ENCODE measurements at regions not wholly inside any gene's neighbourhood (a gene's known extent, or its start where the extent isn't known, plus 50 kb on each side); places are given as distances from the start of the nearest gene placed in this dataset.

DNA sequence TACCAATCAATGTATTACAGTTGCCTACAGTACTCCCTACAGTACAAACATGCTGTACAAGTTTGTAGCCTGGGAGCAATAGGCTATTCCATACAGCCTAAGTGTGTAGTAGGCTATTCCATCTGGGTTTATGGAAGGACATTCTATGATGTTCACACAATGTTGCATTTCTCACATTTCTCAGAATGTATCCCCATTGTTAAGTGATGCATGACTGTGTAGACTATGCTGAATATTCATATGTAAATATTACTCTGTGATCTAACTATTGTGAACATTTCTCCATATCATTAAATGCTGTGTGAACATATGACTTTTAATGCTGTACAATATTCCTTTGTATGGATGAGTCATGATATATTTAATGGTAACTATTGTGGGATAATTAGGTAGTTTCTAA, 139.2 kb upstream of the ADAMTS9 start (continued):
- TF ChIP-seq, protein P1, sequence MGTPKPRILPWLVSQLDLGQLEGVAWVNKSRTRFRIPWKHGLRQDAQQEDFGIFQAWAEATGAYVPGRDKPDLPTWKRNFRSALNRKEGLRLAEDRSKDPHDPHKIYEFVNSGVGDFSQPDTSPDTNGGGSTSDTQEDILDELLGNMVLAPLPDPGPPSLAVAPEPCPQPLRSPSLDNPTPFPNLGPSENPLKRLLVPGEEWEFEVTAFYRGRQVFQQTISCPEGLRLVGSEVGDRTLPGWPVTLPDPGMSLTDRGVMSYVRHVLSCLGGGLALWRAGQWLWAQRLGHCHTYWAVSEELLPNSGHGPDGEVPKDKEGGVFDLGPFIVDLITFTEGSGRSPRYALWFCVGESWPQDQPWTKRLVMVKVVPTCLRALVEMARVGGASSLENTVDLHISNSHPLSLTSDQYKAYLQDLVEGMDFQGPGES (IDR thresholded peaks at IDR 0.05; ENCODE audit: low read depth, low read length), result no peak
- TF ChIP-seq, protein P2, sequence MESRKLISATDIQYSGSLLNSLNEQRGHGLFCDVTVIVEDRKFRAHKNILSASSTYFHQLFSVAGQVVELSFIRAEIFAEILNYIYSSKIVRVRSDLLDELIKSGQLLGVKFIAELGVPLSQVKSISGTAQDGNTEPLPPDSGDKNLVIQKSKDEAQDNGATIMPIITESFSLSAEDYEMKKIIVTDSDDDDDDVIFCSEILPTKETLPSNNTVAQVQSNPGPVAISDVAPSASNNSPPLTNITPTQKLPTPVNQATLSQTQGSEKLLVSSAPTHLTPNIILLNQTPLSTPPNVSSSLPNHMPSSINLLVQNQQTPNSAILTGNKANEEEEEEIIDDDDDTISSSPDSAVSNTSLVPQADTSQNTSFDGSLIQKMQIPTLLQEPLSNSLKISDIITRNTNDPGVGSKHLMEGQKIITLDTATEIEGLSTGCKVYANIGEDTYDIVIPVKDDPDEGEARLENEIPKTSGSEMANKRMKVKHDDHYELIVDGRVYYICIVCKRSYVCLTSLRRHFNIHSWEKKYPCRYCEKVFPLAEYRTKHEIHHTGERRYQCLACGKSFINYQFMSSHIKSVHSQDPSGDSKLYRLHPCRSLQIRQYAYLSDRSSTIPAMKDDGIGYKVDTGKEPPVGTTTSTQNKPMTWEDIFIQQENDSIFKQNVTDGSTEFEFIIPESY (IDR thresholded peaks at IDR 0.05; ENCODE audit: borderline replicate concordance, low read depth), result no peak
- TF ChIP-seq, protein P3, sequence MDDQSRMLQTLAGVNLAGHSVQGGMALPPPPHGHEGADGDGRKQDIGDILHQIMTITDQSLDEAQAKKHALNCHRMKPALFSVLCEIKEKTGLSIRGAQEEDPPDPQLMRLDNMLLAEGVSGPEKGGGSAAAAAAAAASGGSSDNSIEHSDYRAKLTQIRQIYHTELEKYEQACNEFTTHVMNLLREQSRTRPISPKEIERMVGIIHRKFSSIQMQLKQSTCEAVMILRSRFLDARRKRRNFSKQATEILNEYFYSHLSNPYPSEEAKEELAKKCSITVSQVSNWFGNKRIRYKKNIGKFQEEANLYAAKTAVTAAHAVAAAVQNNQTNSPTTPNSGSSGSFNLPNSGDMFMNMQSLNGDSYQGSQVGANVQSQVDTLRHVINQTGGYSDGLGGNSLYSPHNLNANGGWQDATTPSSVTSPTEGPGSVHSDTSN (IDR thresholded peaks at IDR 0.05), result no peak
- TF ChIP-seq ELF1 (IDR thresholded peaks at IDR 0.05) (no peak), SMC3 (IDR thresholded peaks at IDR 0.05; ENCODE audit: low read depth, low read length) (no peak), NRF1 (IDR thresholded peaks at IDR 0.05; ENCODE audit: low read depth, low read length) (no peak)

DNA sequence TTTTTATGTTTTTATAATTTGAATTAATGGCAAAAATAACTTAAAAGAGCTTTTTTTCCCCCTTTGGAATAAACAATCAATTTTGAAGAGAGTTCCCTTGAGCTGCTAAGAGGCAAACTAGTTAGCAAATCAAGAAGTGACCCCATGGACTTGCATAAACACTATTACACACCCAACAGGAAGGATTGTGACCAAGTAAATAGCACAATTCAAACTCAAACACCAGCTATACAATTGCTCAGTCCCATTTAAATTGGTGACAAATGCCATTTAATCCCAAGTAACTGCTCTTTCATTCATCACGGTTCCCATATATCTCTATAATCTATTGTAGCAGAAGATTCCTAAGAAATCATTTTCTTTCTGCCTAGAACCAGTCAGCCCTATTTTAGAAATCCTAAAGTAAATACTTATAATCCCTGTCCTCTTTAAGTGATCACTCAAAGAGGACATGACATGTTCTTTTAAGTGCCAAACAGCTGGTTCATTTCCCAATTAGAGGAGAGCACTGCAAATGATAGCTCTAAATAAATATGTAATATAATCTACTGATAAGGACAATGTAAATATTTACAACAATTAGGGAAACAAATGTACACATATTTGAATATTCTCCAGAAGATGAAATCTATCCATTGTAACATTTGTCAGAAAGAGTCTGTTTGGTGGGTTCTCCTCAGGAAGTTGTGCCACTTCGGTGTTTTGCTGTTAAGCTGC, 137.8 kb upstream of the ADAMTS9 start:
- H3K79me2 ChIP-seq (ENCODE audit: insufficient read depth), result no peaks in the 10 kb centered on the region
- H3K4me3 ChIP-seq (ENCODE audit: low read depth in 2 of 2, low read length in 1 of 2), result no peak overlapping the region
- no peak for DNase-seq
- TF ChIP-seq TCF12 (IDR thresholded peaks at IDR 0.05) (no peak), FOXM1 (IDR thresholded peaks at IDR 0.05; ENCODE audit: low read depth) (no peak), GABPA (IDR thresholded peaks at IDR 0.05; ENCODE audit: low read depth) (no peak), RAD21 (IDR thresholded peaks at IDR 0.05; ENCODE audit: low read length) (no peak), MXI1 (IDR thresholded peaks at IDR 0.05; ENCODE audit: low read depth, low read length) (no peak)
- TF ChIP-seq, protein P1 (IDR thresholded peaks at IDR 0.05; ENCODE audit: low read depth, low read length), result no peak
- TF ChIP-seq, protein P3 (IDR thresholded peaks at IDR 0.05), result no peak
- CTCF ChIA-PET, result interaction anchor here (0.6 to 1.9 kb wide), 2 partner anchors 11 to 88 kb away, joined by 3 to 4 read pairs; no protein-coding TSS in a partner anchor
- POLR2A ChIA-PET, result no interaction called here
- H3K9me3 ChIP-seq, result no peaks in the 10 kb centered on the region
- H3K36me3 ChIP-seq (replicated peaks in 1 of 2; ENCODE audit: control insufficient read depth in 1 of 2, insufficient read depth in 2 of 2, low read length in 1 of 2), result no peaks in the 10 kb centered on the region
- H3K4me1 ChIP-seq (ENCODE audit: control insufficient read depth in 1 of 2, insufficient read depth in 2 of 2, low read depth in 1 of 2, low read length in 1 of 2), result no peaks in the 10 kb centered on the region; a peak in 1 of 4 replicates
- 85% methylated on average over 2 of the region's 2 CpGs for WGBS (ENCODE audit: low lambda C conversion rate)
- no peak overlapping the region for H2AFZ ChIP-seq (ENCODE audit: low read depth)
- no peaks in the 10 kb centered on the region for H3K9me2 ChIP-seq
- H3K4me2 ChIP-seq, result no peak overlapping the region
- peaks cover 10% of the 10 kb centered on the region for H3F3A ChIP-seq (replicated peaks; ENCODE audit: insufficient read depth)
- H4K20me1 ChIP-seq (ENCODE audit: insufficient read depth), result no peaks in the 10 kb centered on the region
- no peaks in the 10 kb centered on the region for H3K27me3 ChIP-seq (ENCODE audit: insufficient read depth)
- H3K9ac ChIP-seq, result no peak overlapping the region
- no peak overlapping the region; a peak in 1 of 4 replicates for H3K27ac ChIP-seq (ENCODE audit: low read depth in 2 of 2, low read length in 1 of 2)
